Left ventricle myocardium superior (tissue), 1 donor: ENCODE measurements at regions not wholly inside any gene's neighbourhood (a gene's known extent, or its start where the extent isn't known, plus 50 kb on each side); places are given as distances from the start of the nearest gene placed in this dataset.

Experiments
- ATAC-seq: fragments of 200-7000 bp; cut with Tn5 transposase; one replicate; pipeline ENCODE4 v1.9.1; 2020; ENCODE audit warnings: mild to moderate bottlenecking, moderate library complexity
- DNase-seq: peaks from one replicate; pipeline ENCODE4 v3.0.0-alpha.2; 2020
- intact Hi-C: fragments of 100-400 bp; cut with micrococcal nuclease; formaldehyde crosslinking; loops from one replicate; pipeline ENCODE4 v1.11.0; 2022
- donor health status: DM: no; HTN: yes; CAD: no; lungs with severe emphysema.

- no peak for DNase-seq
- intact Hi-C loops: no loop called here
- no peak for ATAC-seq
These were observed 366.9 kb downstream of the MAN2A1 start for GRCh38 chr5:110056580-110057114.

- intact Hi-C loops: no loop called here
- DNase-seq: no peak
- ATAC-seq: no peak
These were observed 368.4 kb downstream of the MAN2A1 start for GRCh38 chr5:110058175-110058574.

DNA sequence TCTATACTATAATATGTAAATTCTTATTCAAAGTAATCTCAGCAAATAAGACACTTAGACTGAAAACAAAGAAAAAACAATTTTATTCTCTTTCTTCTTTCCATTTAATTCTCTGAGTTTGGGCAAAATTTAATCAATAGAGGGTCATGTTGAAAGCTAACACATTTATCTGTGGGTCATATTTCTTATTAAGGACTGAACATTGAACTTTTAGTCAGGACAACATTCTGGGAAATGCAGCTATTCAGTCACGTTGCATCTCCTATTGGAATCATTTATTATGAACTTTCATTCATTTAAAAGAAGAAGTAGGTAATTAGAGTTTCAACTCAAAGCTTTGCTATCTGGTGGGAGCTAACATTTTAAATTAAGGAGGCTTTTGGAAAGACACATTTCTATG is 372.5 kb downstream of the MAN2A1 start:
- ATAC-seq: no peak
- intact Hi-C loops: no loop called here
- DNase-seq: no peak

GRCh38 chr5:110063640-110064602 is 374.2 kb downstream of the MAN2A1 start:
- DNase-seq (no peak), ATAC-seq (no peak)
- intact Hi-C loops: no loop called here

DNA sequence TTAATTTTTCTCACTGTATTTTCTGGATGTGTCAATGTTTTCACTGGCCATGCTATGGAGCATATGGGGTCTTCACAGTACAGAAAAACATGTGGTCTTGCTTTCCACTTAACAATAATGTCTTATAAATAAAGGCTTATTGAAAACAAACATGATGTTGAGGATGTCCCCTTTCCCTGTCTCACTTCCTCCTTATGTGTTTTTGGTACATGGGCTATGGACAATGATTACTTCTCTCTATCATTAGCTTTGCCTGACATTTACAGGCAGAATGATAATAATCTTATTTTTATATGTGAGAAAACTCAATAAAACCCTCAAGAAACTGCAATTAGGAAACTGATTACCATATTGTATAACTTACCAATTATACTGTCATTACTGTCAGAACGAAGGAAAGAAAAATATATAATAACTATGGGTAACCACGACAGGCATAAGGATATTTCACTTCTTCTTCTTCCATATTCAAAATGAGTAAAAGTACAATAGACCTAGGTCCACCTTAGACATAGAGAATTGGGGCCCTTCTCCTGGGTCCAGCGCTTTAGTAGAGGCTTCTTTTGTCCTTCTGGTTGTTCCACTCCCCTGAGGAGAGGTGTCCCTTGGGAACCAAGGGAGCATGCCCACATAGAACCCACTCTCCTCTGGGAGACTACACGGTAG is 375.0 kb downstream of the MAN2A1 start:
- ATAC-seq: no peak

DNA sequence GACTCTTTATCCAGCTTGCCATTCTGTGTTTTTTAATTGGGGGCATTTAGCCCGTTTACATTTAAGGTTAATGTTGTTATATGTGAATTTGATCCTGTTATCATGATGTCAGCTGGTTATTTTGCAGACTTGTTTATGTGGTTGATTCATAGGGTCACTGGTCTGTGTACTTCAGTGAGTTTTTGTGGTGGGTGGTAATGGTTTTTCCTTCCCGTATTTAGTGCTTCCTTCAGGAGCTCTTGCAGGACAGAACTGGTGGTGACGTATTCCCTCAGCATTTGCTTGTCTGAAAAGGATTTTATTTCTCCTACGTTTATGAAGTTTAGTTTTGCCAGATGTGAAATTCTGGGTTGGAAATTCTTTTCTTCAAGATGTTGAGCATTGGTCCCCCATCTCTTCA is 381.1 kb downstream of the MAN2A1 start:
- no peak for DNase-seq
- no peak for ATAC-seq
- intact Hi-C loops: no loop called here

More for the DNA sequence above, 375.0 kb downstream of the MAN2A1 start:
- no peak for DNase-seq
- intact Hi-C loops: no loop called here

DNA sequence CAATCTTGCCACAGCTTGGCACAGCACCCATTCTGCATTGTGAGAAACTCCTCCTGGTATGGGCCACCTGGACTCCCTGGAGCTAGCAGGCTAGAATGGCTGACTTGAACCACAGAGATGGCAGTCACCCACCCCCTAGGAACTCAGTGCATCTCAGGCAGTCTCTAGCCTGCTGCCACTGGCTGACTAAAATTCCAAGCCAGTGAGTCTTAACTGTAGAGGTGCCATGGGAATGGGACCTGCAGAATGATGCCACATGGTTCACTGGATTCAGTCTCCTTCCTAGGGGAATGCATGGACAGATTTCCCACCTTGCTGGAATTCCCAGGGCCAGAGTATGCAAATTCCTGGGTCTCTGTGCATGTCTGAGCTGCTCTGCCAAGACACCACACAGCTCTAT is 382.9 kb downstream of the MAN2A1 start:
- intact Hi-C loops: no loop called here
- no peak for DNase-seq
- ATAC-seq: no peak

DNA sequence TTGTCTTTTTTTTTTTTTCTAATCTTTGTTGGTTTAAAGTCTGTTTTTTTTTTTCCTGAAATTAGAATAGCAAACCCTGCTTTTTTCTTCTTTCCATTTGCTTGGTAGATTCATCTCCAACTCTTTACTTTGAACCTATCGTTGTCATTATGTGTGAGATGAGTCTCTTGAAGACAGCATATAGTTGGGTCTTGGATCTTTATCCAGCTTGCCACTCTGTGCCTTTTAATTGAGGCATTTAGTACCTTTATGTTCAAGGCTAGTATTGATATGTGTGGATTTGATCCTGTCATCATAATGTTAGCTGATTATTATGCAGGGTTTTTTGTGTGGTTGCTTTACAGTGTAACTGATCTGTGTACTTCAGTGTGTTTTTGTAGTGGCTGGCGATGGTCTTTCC is 383.8 kb downstream of the MAN2A1 start:
- ATAC-seq: no peak
- DNase-seq: no peak
- intact Hi-C loops: no loop called here

DNA sequence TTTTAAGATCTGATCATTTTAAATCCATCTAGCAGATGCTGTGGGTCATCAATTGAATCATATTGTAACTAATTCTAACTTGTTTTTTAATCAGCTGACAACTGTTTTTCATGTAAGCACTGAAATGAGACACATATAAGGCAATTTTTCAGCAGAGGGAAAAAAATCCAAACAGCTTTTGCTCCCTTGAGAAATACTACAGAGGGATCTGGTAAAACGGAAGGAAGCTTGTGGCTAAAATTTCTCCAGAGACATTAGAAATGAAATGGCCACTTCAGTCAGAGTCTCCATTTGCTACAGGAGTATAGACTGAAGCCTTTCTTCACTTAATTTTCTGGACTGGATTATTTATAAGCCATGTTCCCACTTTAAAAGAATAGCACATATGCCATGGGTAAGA is 385.9 kb downstream of the MAN2A1 start:
- no peak for ATAC-seq
- intact Hi-C loops: no loop called here
- DNase-seq: no peak

GRCh38 chr5:110077147-110077546 is 387.4 kb downstream of the MAN2A1 start:
- intact Hi-C loops: no loop called here
- DNase-seq: no peak
- ATAC-seq: no peak

GRCh38 chr5:110082194-110082593 is 392.5 kb downstream of the MAN2A1 start:
- no peak for ATAC-seq
- intact Hi-C loops: no loop called here
- no peak for DNase-seq

DNA sequence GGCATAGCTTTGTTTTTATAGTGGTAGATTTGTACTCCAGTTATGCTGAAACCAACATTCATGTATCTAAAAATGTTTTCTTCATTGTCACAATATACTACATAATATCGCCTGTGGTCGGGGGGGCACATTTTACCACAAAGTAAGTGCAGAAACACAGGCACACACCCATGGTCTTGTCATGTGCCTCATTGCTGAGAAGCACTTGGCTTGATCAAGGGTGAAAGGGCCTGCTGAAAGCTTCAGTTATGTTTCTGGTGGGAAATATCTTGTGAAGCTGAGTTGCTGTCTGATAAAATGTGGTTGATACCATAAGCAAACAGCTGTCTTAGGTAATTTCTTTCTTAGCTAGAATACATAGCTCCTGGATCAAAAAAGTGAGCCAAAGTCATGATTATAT is 393.1 kb downstream of the MAN2A1 start:
- DNase-seq (no peak), ATAC-seq (no peak)
- intact Hi-C loops: no loop called here

DNA sequence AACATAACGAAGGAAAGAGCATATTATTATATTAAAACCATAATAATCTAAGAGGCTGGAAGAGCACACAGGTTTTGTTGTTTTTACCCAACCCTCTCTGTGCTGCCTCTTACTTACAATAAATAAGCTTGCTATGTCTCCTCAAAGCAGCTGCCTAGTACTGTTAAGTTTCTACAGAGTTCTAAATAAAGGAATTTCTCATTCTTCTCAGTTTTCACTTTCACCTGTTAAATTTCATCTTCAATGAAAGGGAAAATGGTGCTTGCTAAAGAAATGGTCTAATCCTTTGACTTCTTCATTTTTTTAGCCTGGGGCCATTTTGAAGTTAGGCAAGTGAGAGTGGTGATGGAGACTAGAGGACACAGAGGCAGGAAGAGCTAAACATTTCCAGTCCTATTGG is 396.1 kb downstream of the MAN2A1 start:
- ATAC-seq (no peak), DNase-seq (no peak)
- intact Hi-C loops: loop anchor here (5.0 kb wide), 1 partner anchor 1444 kb away; no protein-coding TSS in a partner anchor

DNA sequence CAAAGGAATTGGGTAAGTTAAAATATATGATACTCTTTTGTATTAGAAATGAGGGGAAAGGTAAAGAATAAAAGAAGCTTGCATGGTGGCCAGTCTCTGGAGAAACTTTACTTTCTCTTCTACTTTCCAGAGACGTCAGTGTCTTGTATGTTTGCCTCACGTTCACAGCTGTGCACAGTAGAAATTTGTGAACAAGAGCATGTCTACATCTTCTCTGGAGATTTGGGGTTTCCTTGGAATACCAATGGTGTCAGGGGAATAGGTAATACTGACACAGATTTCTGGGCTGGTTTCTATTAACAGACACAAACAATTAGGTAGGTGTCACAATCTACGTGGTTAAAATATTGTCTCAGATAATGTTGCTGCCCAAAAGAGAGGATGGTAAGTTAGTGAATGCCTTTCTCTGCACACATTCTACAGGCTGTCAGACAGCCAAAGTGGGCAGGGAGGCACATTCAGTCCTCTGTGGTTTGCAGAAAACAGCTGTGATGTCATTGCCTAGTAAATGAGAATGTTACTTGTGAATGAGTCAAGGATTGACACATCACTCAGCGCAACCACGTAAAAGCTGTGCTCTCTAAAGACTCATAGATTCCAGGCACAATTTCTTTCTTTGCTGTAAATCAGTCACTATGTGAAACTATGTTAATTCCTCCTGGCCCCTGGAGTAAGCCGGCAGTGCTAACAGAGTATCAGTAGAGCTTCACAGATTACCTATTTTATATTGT is 397.1 kb downstream of the MAN2A1 start:
- ATAC-seq (peak; percentile 76), DNase-seq (no peak)
- intact Hi-C loops: loop anchor here (5.0 kb wide), 1 partner anchor 1445 kb away; no protein-coding TSS in a partner anchor

DNA sequence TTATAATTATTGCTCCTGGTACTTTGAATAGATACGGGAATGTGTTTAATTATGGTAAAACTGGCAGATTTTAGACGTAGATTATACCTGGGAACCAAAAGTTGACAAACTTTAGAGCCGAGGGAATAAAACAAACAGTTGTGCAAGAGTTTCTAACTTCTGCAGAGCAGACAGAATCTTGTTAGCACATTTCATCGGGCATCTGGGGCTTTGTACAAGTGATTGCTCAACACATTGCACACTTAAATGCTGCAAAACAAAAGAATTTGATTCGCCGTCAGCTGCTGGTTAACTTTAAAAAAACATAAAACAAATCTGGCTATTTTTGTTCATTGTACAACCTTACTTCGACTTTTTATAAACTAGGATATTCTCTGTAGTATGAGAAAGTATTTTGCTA is 398.1 kb downstream of the MAN2A1 start:
- intact Hi-C loops: loop anchor here (5.0 kb wide), 1 partner anchor 1446 kb away; no protein-coding TSS in a partner anchor
- ATAC-seq (no peak), DNase-seq (no peak)

- DNase-seq (no peak), ATAC-seq (no peak)
- intact Hi-C loops: loop anchor here (5.0 kb wide), 1 partner anchor 1447 kb away; no protein-coding TSS in a partner anchor
These were observed 399.1 kb downstream of the MAN2A1 start for GRCh38 chr5:110088676-110089436.

DNA sequence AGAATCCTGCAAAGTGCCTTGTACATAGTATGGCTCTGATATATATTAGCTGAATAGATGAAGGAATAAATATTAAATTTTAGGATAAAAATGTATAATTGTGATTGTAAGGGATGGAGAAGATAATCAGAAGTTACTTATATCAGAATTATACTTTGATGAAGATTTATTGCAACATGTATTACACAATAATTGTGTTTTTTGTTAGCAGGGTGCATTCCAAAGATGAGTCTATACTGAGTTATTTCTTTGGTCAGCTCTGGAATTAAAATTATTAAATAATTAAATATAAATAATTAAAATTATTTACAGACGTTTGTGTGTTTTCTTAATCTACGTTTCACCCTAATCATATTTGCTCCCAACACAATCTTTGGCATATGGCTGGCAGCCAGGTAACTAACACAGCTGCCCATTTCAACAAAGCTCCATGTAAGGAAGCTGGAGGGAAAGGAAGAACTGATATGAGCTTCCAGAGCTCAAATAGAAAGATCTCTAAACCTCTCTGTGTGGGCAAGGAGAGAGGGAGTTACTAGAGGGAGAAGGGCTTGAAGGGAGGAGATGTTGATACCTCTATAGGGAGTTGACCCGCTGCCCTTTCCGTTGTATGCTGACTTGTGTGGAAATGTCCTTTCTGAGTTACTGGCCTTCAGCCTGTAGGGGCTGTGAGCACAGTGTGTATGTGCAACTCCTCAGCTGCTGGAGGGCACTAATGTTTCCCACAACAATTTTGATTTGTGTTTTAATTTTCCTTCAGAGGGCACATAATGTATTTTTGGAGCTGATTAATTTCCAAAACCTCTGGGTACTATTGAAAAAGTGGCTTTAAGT is 403.4 kb downstream of the MAN2A1 start:
- no peak for DNase-seq
- no peak for ATAC-seq
- intact Hi-C loops: no loop called here

- ATAC-seq (no peak), DNase-seq (no peak)
- intact Hi-C loops: no loop called here
These were observed 404.4 kb downstream of the MAN2A1 start for GRCh38 chr5:110094109-110094508.
